Vagina (tissue), 2 donors: ENCODE measurements at regions not wholly inside any gene's neighbourhood (a gene's known extent, or its start where the extent isn't known, plus 50 kb on each side); places are given as distances from the start of the nearest gene placed in this dataset.

ENCODE experiments used
- POLR2A ChIP-seq, 2 donors: fragments of 450-650 bp; IDR thresholded peaks; one replicate each; pipeline ENCODE4 v1.6.1; 2017; ENCODE audit warnings: antibody characterized with exemption in 2 of 2, mild to moderate bottlenecking in 2 of 2, moderate library complexity in 2 of 2
- POLR2AphosphoS5 ChIP-seq, 2 donors: sonication (generic); formaldehyde crosslinking; IDR thresholded peaks; one replicate each; pipeline ENCODE4 v1.9.0; 2017; ENCODE audit warnings: antibody characterized with exemption in 2 of 2, mild to moderate bottlenecking in 2 of 2, low read depth in 1 of 2; ENCODE audit not compliant: insufficient read depth in 1 of 2

- TF ChIP-seq POLR2A (IDR thresholded peaks at IDR 0.05) (no peak), POLR2AphosphoS5 (IDR thresholded peaks at IDR 0.05; ENCODE audit: insufficient read depth in 1 of 2, low read depth in 1 of 2) (no peak)
Measured at GRCh38 chr9:118238139-118238538, 533.9 kb downstream of the TLR4 start.
